Activated CD8-positive, alpha-beta memory T cell treated with anti-CD3 and anti-CD28 coated beads for 48 hours (primary cell): ENCODE measurements at regions not wholly inside any gene's neighbourhood (a gene's known extent, or its start where the extent isn't known, plus 50 kb on each side); places are given as distances from the start of the nearest gene placed in this dataset.

ENCODE experiments used
- DNase-seq, 3 experiments: peaks; one replicate each; pipeline ENCODE4 v3.0.0-alpha.2; 2020; ENCODE audit warnings: low read depth in 2 of 3, low spot score in 2 of 3

DNA sequence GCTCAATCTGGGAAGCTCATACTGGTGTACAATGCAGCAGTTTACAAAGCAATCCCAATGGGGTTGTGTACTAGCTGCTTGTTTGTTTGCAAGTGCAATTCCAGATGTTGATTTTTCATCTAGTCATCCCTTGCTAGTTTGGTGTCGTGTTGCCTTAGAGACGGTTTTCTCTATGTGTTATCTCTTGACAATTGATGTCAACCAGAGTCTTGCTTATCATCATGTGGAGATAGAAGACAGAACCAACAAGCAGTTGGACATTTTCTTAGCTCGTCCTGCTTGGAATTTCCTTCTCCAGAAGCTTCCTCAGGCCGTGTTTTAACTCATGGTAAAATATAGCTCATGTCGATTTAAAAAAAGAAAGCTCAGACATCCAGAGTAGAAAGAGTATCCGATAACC, 262.0 kb upstream of the KCNH8 start:
- DNase-seq: no peak

DNA sequence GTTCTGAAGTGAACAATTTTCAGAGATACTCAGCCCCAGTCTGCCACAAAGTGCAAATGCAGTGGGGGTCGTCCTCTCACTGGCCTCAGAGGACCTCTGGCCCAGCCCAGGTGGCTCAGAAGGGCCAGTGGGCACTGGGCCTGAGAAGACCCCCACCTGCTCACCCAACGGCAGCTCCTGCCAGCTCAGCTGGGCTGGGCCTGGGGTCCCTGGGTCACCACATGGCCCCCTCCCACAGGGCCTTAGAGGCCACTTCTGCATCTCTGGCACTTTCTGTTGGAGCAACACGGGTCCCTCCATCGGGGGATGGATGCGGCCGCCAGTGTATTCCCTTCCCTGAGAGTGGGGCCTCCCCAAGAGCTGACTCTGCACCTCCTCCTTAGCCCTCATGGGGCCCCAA, 262.7 kb upstream of the KCNH8 start:
- no peak for DNase-seq

DNA sequence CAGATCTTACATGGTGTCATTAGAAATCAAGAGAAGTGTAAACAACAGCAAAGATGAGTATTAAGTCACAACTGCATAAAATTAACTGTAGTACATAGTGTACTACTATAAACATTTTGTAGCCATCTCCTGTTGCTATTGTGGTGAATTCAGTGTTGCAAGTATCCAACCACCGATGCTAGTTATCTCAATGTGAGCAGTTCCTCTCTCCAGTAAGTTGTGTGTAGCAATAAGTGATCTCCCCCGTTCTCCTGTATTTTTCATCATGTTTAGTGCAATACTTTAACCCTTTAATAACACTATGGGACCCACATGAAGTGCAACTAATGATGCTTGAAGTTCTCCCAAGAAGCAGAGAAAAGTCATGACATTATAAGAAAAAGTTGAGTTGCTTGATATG, 264.7 kb upstream of the KCNH8 start:
- DNase-seq: no peak

DNA sequence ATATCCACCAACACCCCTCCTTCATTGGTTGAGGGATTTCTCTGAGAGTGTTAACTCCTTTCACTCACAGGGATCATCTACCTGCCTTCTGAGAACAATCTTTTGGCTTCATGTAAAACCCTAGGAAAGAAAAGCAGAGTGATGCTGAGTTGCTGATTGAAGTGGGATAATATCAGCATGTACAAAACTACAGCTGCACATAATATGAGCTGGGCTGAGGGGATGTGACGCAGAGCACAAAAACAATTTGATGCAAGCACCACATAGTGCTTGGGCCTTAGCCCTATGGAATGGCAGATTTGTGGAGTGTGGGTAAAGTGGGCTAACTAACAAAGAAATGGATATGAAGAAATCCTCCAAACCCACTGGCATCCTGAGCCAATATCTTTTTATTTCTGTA, 267.6 kb upstream of the KCNH8 start:
- no peak for DNase-seq

GRCh38 chr3:18872466-18872865, 275.8 kb upstream of the KCNH8 start:
- DNase-seq: no peak

DNA sequence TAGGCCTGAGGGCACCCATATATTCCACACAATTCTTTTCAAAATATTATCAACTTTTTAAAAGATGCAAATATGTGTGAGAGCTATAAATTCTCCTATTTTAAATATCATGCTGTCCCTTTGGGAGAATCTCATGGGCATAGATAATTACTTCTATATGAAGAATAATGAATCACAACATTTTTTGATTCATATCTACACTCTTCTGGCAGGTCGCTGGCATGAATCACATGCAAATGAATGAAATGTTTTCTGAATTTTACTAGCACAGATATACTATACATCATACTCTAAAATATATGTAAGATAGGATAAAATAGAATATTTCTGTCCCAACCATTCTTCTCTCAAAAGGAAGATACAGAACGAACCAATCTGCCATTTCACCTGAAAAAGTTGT, 277.7 kb upstream of the KCNH8 start:
- DNase-seq: no peak

DNA sequence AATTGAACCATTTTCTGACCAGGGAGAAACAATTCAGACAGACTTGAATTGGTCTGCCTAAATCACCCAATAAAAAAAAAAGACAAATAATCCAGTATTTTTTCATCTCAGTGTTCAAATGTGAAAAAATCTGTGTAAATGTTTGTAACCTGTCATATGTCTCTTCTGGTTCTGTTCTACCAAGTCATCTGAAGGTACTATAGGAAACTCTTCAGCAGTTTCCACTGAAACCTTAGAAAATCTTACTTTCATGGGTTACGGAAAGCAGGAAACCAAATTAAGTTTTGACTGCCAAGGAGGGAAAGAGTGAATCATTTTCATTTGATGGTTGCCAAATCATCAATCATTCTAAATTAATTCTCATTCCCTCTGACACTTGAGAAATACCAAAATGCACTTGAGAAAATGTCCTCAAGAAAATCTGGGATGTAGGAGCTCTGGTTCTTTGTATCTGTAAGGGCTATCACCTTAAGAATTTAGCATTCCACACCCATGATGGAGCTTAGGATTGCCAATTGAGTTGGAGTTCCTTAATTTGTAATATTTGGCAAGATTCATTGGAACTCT, 278.2 kb upstream of the KCNH8 start:
- no peak for DNase-seq

- DNase-seq: peak in 1 of 3 experiments; percentile 11
Measured at GRCh38 chr3:18868911-18869689, 279.2 kb upstream of the KCNH8 start.

- no peak for DNase-seq
Measured at GRCh38 chr3:18866899-18867298, 281.4 kb upstream of the KCNH8 start.

DNA sequence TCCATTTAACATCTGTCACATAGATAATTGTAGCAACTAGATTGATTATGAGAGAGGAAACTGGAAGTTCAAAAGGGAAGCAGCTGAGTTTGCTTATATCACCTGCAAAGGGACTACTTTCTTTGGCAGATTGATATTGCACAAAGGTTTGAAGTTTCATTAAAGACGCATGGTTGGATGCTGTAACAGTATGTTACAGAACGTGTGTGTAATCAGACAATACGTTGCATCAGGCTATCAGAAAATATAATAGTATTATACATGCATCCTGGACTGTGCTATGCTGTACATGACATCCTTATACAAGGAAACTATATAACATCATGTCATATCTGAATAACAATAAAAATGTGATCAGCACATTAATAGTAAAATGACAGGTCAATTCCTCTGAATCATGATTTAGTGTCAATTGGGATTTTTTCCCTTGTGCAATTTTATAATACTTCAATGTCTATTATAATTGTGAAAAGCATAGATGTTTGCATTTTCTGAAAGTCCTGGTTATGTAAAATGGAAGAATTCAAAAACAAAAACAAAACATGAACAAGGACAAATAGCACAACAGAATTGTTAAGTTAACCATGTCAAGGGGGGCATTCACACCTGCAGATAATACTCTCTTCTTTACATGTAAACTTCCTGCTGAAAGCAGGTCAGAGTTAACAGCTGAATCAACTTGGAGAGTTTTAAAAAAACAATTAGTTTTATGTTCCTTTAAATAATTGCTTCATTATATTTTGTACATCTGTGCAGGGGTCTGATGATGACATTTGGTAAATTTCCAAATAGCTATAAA, 283.2 kb upstream of the KCNH8 start:
- no peak for DNase-seq

DNA sequence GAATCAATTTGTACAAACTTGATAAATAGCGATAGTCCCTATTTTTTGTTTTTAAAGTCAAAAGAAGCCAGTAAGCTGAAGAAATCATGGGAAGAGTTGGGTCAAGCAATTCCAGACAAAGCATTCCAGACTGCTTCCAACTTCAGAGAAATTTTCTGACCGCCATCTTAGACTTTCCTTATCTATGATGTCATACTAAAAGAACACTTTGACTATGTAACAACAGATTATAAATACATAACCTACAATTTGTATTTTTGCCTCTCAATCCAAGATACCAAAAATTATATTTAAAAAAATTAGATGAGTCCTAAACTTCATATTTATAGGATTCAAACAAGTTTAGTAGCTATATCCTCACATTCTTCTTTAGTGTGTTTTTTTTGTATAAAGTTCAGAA, 286.2 kb upstream of the KCNH8 start:
- no peak for DNase-seq

DNA sequence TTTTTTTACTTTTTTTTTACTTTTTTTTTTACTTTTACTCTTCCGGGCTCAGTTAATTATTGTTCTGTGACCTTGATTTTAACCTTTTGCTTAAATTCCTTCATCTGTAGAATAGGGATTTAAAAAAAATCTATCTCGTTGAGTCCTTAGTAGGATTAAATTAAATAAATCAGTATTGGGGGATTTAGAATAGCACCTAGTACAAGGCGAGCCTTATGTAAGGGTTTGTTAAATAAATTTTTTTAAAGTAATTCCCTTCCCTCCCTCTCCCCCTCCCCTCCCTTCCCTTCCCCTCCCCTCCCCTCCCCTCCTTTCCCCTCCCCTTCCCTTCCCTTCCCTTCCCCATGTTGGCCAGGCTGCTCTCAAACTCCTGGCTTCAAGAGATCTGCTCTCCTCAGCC, 287.2 kb upstream of the KCNH8 start:
- DNase-seq: no peak

DNA sequence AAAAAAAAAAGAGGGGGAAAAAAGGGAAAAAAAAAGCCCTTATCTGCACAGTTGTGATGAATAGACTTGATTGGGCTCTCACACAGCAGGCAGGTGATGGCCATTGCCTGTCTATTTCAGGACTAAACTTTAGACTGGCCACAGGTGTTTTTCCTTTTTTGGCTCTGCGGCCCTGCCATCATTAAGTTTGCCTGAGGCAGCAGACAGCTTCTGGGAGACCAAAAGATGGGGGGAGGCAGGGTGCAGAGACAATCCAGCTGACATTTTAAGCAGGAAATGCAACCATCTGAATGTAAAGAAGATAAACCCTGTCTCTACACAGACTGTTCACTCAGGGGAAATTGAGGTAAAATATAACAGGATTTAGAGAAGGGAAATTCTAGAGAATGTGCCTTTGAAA, 295.0 kb upstream of the KCNH8 start:
- DNase-seq: no peak

DNA sequence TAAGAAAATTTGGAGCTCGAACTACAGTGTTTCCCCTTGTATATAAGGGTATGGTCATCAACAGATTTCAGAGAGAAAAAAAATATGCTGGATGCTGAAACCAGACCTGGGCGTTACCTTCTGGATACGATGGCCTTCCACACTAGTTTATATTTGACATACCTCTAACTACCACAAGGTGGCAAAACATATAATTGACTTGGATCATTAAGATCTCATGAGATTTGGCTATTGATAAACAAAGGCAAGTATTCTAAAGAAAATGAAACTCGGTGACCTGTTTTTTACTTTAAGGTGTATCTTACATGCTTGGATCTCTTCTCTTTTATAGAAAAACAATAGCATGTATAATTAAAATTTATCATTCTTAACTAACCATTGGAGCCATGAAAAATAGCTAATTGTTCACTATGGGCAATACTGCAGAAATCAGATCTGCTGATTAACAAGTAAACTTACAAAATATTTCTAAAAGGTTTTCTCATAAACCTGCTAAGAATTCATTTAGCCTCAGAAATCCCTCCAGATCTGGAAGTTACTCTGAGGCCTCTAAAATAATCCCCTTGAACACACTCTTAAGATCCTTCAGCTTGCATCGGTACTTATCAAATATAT, 300.6 kb upstream of the KCNH8 start:
- DNase-seq: no peak

- DNase-seq: no peak
Measured at GRCh38 chr3:18843983-18844382, 304.3 kb upstream of the KCNH8 start.

GRCh38 chr3:18843188-18843587, 305.1 kb upstream of the KCNH8 start:
- DNase-seq: no peak

DNA sequence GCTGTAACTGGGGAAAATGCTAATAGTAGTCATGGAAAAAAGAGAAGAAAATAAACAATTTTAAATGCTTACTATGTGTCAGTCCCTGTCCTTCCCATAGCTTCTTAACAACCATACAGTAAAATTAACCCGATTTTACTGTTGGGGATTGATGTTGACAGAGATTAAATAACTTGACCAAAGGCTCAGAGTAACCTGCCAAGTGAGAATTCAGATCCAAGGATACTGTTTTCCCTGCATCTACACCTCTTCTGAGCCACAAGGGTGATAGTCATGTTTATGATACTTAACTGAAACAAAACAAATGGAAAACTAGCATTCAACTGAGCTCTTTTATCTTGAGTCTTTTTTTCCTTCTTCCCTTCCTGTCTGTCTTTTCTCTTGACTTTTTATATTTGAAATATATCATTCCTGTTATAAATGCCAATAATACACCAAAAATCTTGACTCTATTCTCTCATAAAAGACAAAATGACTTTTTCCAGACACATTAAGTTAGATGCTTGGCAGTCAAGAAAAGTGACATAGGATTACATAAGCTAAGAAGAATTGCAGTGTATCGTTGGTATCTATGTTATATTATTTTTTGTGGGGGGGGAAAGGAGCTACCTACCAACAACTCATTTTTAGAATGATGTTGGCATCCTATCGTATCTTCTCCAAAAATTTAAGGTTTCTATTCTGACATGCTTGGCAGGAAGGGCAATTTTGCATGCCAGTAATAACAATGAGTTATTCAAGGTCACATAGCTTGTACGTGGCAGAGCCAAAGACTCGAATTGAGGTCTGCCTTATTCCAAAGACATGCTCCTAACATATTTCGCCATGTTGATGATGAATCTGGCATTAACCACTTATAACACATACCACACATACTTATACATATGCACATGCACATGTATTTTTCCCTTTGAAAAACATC, 306.6 kb upstream of the KCNH8 start:
- DNase-seq: no peak

GRCh38 chr3:18840535-18841137, 307.7 kb upstream of the KCNH8 start:
- no peak for DNase-seq

GRCh38 chr3:18838758-18839157, 309.6 kb upstream of the KCNH8 start:
- DNase-seq: no peak

DNA sequence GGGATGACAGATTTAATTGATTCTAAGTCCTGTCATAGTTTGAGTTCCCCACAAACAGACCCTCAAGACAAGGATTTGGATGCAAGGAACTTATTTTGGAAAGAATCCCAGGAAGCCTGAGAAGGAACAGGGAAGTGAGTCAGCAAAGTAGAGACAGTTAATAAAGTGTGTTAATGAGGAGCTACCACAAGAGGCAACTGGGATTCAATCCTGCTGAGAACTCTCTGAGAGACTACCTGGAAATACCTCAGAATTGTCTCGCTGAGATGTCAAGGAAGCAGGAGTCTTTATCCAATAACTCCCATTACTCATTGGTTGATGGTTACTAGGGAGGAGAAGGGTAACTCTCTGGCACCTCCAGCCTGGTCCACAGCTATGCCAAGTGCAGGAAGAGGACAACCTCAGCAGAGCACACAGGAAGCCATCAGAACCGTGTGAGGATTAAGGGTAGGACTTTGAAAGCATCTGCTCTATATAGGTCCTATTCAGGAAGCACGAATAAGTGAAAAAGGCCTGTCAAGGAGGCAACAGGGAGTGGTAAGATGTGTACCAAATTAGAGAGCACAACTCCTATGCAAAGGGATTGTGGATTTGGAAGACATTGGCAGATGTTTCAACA, 311.1 kb upstream of the KCNH8 start:
- no peak for DNase-seq
